ENCODE measurements at regions not wholly inside any gene's neighbourhood (a gene's known extent, or its start where the extent isn't known, plus 50 kb on each side); places are given as distances from the start of the nearest gene placed in this dataset.

DNA sequence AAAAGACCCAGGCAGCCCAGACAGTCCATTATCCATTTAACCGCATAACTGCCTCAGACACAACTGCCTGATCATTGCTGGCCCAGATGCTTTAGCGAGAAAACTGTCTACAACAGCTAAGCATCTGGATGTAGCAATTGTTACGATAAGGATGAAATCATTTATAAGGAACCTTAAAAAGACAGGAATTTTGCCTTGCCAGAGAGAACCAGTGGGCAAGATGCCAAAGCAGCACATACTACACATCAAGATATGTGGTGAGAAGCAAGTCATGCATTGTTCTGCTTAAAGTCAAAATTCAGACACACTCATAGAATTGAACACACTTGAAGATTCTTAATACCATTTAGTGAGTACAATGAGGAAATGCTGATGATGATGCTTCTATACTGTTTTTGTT is 1525.3 kb downstream of the CDH8 start:
- Mint-ChIP-seq H3K27ac (no peak overlapping the region), H3K27me3 (no peaks in the 10 kb centered on the region), H3K4me3 (no peak overlapping the region), H3K4me1 (no peaks in the 10 kb centered on the region), H3K36me3 (ENCODE audit: low read depth) (no peaks in the 10 kb centered on the region)
- DNase-seq (no peak), ATAC-seq (no peak)
- H3K9me3 ChIP-seq (ENCODE audit: control insufficient read depth, low read length, poor library complexity, severe bottlenecking) = no peaks in the 10 kb centered on the region

- DNase-seq (no peak), ATAC-seq (no peak)
- H3K36me3 Mint-ChIP-seq (ENCODE audit: low read depth) = no peaks in the 10 kb centered on the region
- H3K4me1 Mint-ChIP-seq = no peaks in the 10 kb centered on the region
- no peaks in the 10 kb centered on the region for H3K9me3 ChIP-seq (ENCODE audit: control insufficient read depth, low read length, poor library complexity, severe bottlenecking)
- no peaks in the 10 kb centered on the region for H3K27me3 Mint-ChIP-seq
- no peak overlapping the region for H3K4me3 Mint-ChIP-seq
- H3K27ac Mint-ChIP-seq = no peak overlapping the region
These were observed 1526.0 kb downstream of the CDH8 start for GRCh38 chr16:60510208-60510607.

DNA sequence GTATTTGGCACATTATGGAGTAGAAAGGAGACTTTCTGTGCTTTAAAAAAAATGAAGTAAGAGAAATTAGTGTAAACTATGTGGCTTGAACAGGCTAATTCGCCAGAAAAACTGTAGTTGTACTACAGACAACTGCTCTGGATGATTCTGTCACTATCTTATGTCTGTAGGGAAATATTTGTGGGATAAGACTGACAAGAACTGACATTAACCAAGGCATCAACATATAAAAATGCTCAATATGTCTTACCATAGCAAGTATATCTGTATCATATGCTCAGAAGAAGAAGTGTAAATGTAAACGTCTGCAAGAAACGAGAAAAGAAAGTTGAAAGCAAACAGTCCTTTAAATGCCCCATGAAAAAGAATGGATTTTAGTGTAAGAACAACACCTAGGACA is 1545.0 kb downstream of the CDH8 start:
- no peak for ATAC-seq
- Mint-ChIP-seq H3K36me3 (ENCODE audit: low read depth) (no peaks in the 10 kb centered on the region), H3K27ac (no peak overlapping the region), H3K4me1 (no peaks in the 10 kb centered on the region), H3K4me3 (no peak overlapping the region), H3K27me3 (no peaks in the 10 kb centered on the region)
- no peak for DNase-seq
- no peaks in the 10 kb centered on the region for H3K9me3 ChIP-seq (ENCODE audit: control insufficient read depth, low read length, poor library complexity, severe bottlenecking)

- ATAC-seq (no peak), DNase-seq (no peak)
- Mint-ChIP-seq H3K4me1 (no peaks in the 10 kb centered on the region), H3K27ac (no peak overlapping the region), H3K4me3 (no peak overlapping the region), H3K27me3 (no peaks in the 10 kb centered on the region), H3K36me3 (ENCODE audit: low read depth) (no peaks in the 10 kb centered on the region)
- no peaks in the 10 kb centered on the region for H3K9me3 ChIP-seq (ENCODE audit: control insufficient read depth, low read length, poor library complexity, severe bottlenecking)
These were observed 1550.3 kb downstream of the CDH8 start for GRCh38 chr16:60485872-60486489.

DNA sequence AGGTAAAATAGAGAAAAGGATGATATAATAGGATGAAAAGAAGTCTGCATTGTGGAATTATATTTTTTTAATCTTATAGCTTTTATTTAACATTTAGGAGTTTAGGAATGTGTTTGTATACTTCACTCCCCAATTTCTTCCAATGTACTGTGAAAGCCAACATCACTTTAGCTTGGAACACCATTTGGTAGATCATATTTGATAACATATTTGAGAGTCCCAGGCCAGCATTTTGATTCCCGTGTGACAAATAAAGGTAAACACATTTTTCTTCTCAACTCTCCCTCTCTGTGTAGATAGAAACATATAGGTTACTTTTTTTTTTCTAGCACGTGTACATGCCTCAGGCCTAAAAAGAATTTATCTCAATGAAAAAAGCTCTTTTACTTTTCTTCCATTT is 1551.3 kb downstream of the CDH8 start:
- no peaks in the 10 kb centered on the region for H3K27me3 Mint-ChIP-seq
- no peak overlapping the region for H3K4me3 Mint-ChIP-seq
- no peaks in the 10 kb centered on the region for H3K4me1 Mint-ChIP-seq
- no peak overlapping the region for H3K27ac Mint-ChIP-seq
- H3K9me3 ChIP-seq (ENCODE audit: control insufficient read depth, low read length, poor library complexity, severe bottlenecking) = no peaks in the 10 kb centered on the region
- no peak for ATAC-seq
- DNase-seq = no peak
- no peaks in the 10 kb centered on the region for H3K36me3 Mint-ChIP-seq (ENCODE audit: low read depth)

DNA sequence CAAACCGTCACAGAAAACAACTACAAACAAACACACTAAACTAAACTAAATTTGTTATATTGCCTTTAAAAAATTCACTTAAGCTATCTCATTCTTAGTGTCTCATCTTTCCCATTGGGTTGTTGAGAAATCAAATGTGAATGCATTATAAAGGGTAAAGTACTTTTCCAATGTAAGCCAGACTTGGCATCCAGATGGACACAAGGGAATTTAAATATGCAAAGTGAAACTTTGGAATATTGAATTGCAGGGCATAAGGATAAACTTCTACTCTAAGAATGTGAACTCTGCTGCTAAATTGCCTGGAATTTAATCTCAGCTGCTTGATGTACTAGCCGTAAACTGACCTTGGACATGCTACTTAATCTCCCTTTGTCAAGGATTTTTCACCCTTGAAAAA is 1554.6 kb downstream of the CDH8 start:
- no peaks in the 10 kb centered on the region for H3K27me3 Mint-ChIP-seq
- DNase-seq = no peak
- no peak overlapping the region for H3K4me3 Mint-ChIP-seq
- H3K27ac Mint-ChIP-seq = no peak overlapping the region
- H3K4me1 Mint-ChIP-seq = no peaks in the 10 kb centered on the region
- H3K9me3 ChIP-seq (ENCODE audit: control insufficient read depth, low read length, poor library complexity, severe bottlenecking) = no peaks in the 10 kb centered on the region
- no peak for ATAC-seq
- H3K36me3 Mint-ChIP-seq (ENCODE audit: low read depth) = no peaks in the 10 kb centered on the region

GRCh38 chr16:60478810-60479209 is 1557.4 kb downstream of the CDH8 start:
- Mint-ChIP-seq H3K27ac (no peak overlapping the region), H3K4me1 (no peaks in the 10 kb centered on the region), H3K4me3 (no peak overlapping the region), H3K27me3 (no peaks in the 10 kb centered on the region), H3K36me3 (ENCODE audit: low read depth) (no peaks in the 10 kb centered on the region)
- no peaks in the 10 kb centered on the region for H3K9me3 ChIP-seq (ENCODE audit: control insufficient read depth, low read length, poor library complexity, severe bottlenecking)
- DNase-seq (no peak), ATAC-seq (no peak)

DNA sequence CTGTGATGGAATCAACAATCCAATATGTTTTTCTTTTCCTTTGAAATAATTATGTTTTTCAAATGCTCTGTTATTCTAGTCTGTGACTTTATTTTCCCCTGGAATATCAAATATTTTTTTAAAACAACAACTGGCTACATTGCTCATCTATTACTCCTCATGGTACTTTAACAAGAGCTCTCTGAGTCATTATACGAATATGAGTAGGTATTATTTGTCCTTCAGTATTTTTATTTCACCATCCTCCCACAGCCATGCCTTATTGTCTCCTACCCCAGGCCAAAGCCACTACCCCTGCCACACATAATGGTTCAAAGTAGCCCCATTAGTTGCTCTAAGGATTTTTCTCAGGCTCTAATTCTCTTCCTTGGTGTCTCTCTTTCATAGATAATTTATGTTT is 1572.3 kb downstream of the CDH8 start:
- Mint-ChIP-seq H3K27ac (no peak overlapping the region), H3K27me3 (no peaks in the 10 kb centered on the region), H3K36me3 (ENCODE audit: low read depth) (no peaks in the 10 kb centered on the region), H3K4me1 (no peaks in the 10 kb centered on the region), H3K4me3 (no peak overlapping the region)
- DNase-seq (no peak), ATAC-seq (no peak)
- no peaks in the 10 kb centered on the region for H3K9me3 ChIP-seq (ENCODE audit: control insufficient read depth, low read length, poor library complexity, severe bottlenecking)

- Mint-ChIP-seq H3K4me3 (no peak overlapping the region), H3K4me1 (no peaks in the 10 kb centered on the region), H3K27ac (no peak overlapping the region), H3K27me3 (no peaks in the 10 kb centered on the region), H3K36me3 (ENCODE audit: low read depth) (no peaks in the 10 kb centered on the region)
- no peak for ATAC-seq
- DNase-seq = no peak
- H3K9me3 ChIP-seq (ENCODE audit: control insufficient read depth, low read length, poor library complexity, severe bottlenecking) = peaks cover 4% of the 10 kb centered on the region
These were observed 1576.8 kb downstream of the CDH8 start for GRCh38 chr16:60459463-60459862.

DNA sequence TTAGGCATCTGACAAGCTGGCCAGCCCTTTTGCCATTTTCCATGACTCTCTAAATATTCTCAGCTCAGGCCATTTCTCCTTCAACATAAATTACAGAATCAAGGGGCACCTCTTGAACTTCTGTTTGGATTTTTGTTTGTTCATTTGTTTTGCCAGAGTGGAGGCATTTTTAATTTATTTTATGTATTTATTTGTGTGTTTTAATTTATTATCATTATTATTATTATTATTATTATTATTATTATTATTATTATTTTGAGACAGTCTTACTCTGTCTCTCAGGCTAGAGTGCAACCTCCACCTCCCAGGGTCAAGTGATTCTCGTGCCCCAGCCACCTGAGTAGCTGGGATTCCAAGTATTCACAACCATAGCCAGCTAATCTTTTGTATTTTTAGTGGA is 1578.0 kb downstream of the CDH8 start:
- Mint-ChIP-seq H3K27me3 (no peaks in the 10 kb centered on the region), H3K4me1 (no peaks in the 10 kb centered on the region), H3K27ac (no peak overlapping the region), H3K36me3 (ENCODE audit: low read depth) (no peaks in the 10 kb centered on the region), H3K4me3 (no peak overlapping the region)
- DNase-seq = no peak
- peaks cover 4% of the 10 kb centered on the region for H3K9me3 ChIP-seq (ENCODE audit: control insufficient read depth, low read length, poor library complexity, severe bottlenecking)
- no peak for ATAC-seq

DNA sequence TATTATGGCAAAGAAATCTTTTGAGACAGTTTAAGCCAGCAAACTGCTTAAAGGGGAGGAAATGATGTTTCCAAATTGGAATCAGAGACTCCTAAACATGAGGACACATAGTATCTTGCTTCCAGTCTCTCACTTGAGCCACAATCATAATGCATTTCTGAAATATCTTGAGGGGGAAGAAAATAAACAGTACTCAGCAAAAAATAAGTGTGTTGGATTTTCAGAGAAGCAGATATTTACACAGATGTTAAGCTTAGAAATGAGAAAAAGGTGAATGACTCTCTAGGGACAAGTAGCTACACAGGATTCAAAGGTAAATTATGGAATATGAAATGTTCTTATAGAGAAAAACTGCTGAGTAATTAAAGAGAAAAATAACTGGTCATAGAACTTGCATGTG is 1583.6 kb downstream of the CDH8 start:
- Mint-ChIP-seq H3K27me3 (no peaks in the 10 kb centered on the region), H3K27ac (no peak overlapping the region), H3K36me3 (ENCODE audit: low read depth) (no peaks in the 10 kb centered on the region), H3K4me3 (no peak overlapping the region), H3K4me1 (no peaks in the 10 kb centered on the region)
- no peak for ATAC-seq
- no peak for DNase-seq
- no peaks in the 10 kb centered on the region for H3K9me3 ChIP-seq (ENCODE audit: control insufficient read depth, low read length, poor library complexity, severe bottlenecking)

- H3K27me3 Mint-ChIP-seq = no peaks in the 10 kb centered on the region
These were observed 1597.3 kb downstream of the CDH8 start for GRCh38 chr16:60438894-60439293.

GRCh38 chr16:60432472-60432871 is 1603.8 kb downstream of the CDH8 start:
- Mint-ChIP-seq H3K27me3 (no peaks in the 10 kb centered on the region), H3K4me3 (no peak overlapping the region), H3K36me3 (ENCODE audit: low read depth) (no peaks in the 10 kb centered on the region), H3K4me1 (no peaks in the 10 kb centered on the region), H3K27ac (no peak overlapping the region)
- no peak for DNase-seq
- ATAC-seq = no peak
- H3K9me3 ChIP-seq (ENCODE audit: control insufficient read depth, low read length, poor library complexity, severe bottlenecking) = no peaks in the 10 kb centered on the region

More at GRCh38 chr16:60438894-60439293, 1597.3 kb downstream of the CDH8 start:
- DNase-seq (no peak), ATAC-seq (no peak)
- no peaks in the 10 kb centered on the region for H3K9me3 ChIP-seq (ENCODE audit: control insufficient read depth, low read length, poor library complexity, severe bottlenecking)
- Mint-ChIP-seq H3K27ac (no peak overlapping the region), H3K4me1 (no peaks in the 10 kb centered on the region), H3K4me3 (no peak overlapping the region), H3K36me3 (ENCODE audit: low read depth) (no peaks in the 10 kb centered on the region)

DNA sequence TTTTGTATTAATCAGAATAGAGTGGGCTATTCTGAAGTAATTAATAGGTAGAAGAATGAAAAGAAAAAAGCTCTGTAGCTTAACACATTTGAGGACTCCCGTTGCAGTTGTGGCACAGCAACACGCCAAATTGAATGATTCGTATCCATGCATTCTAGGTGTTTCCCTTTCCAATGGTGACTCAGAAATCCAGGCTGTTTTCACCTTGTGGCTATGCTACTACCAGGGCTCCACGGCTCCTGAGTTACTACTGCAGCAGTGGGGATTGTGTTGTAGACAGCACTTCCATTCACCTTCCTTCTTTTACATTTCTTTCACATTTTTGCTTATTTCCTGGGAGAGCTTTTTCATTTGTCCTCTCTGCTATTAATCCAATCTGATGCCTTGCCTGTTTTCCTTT is 1616.4 kb downstream of the CDH8 start:
- ATAC-seq = no peak
- DNase-seq = no peak
- H3K4me3 Mint-ChIP-seq = no peak overlapping the region
- no peaks in the 10 kb centered on the region for H3K27me3 Mint-ChIP-seq
- H3K27ac Mint-ChIP-seq = no peak overlapping the region
- H3K4me1 Mint-ChIP-seq = no peaks in the 10 kb centered on the region
- no peaks in the 10 kb centered on the region for H3K9me3 ChIP-seq (ENCODE audit: control insufficient read depth, low read length, poor library complexity, severe bottlenecking)
- H3K36me3 Mint-ChIP-seq (ENCODE audit: low read depth) = no peaks in the 10 kb centered on the region

Measured in T-helper 17 cell (primary cell).